ENCODE measurements at regions not wholly inside any gene's neighbourhood (a gene's known extent, or its start where the extent isn't known, plus 50 kb on each side); places are given as distances from the start of the nearest gene placed in this dataset.
"Not testable (repeated sequence)": the region's sequence is repeated elsewhere in the genome, so short reads cannot be mapped to it uniquely, and the experiment has no call there.

- no peaks in the 10 kb centered on the region for H3K27me3 ChIP-seq (ENCODE audit: insufficient read depth, poor library complexity, severe bottlenecking)
- no peak for DNase-seq (ENCODE audit: low read depth in 1 of 2, low spot score in 1 of 2)
- no peak overlapping the region for H3K27ac ChIP-seq (replicated peaks)
- TF ChIP-seq POLR2AphosphoS5 (IDR thresholded peaks at IDR 0.05; ENCODE audit: low read depth): no peak
- H3K4me3 ChIP-seq (replicated peaks; ENCODE audit: insufficient read depth, low read length): no peak overlapping the region
Measured at GRCh38 chr7:85262891-85263290, 76.0 kb upstream of the SEMA3D start.

GRCh38 chr7:85261336-85261735, 74.5 kb upstream of the SEMA3D start:
- H3K27me3 ChIP-seq (ENCODE audit: insufficient read depth, poor library complexity, severe bottlenecking): no peaks in the 10 kb centered on the region
- no peak for DNase-seq (ENCODE audit: low read depth in 1 of 2, low spot score in 1 of 2)
- H3K27ac ChIP-seq (replicated peaks): no peak overlapping the region
- no peak overlapping the region for H3K4me3 ChIP-seq (replicated peaks; ENCODE audit: insufficient read depth, low read length)
- TF ChIP-seq CTCF (IDR thresholded peaks at IDR 0.05; ENCODE audit: insufficient read depth, low read length) (no peak), GABPA (IDR thresholded peaks at IDR 0.05; ENCODE audit: low read depth) (no peak), SPI1 (IDR thresholded peaks at IDR 0.05; ENCODE audit: borderline replicate concordance, low read depth) (no peak), POLR2AphosphoS5 (IDR thresholded peaks at IDR 0.05; ENCODE audit: low read depth) (no peak), REST (IDR thresholded peaks at IDR 0.05; ENCODE audit: insufficient replicate concordance, low read depth) (no peak)

GRCh38 chr7:85249787-85250186, 62.9 kb upstream of the SEMA3D start:
- not testable (repeated sequence) for DNase-seq (ENCODE audit: low read depth in 1 of 2, low spot score in 1 of 2); H3K4me3 ChIP-seq (replicated peaks; ENCODE audit: insufficient read depth, low read length); H3K27me3 ChIP-seq (ENCODE audit: insufficient read depth, poor library complexity, severe bottlenecking); H3K27ac ChIP-seq (replicated peaks)

GRCh38 chr7:85239109-85239508, 52.3 kb upstream of the SEMA3D start:
- H3K27me3 ChIP-seq (ENCODE audit: insufficient read depth, poor library complexity, severe bottlenecking): no peaks in the 10 kb centered on the region
- H3K4me3 ChIP-seq (replicated peaks; ENCODE audit: insufficient read depth, low read length): no peak overlapping the region
- TF ChIP-seq POLR2AphosphoS5 (IDR thresholded peaks at IDR 0.05; ENCODE audit: low read depth) (no peak), REST (IDR thresholded peaks at IDR 0.05; ENCODE audit: insufficient replicate concordance, low read depth) (no peak)
- no peak overlapping the region for H3K27ac ChIP-seq (replicated peaks)
- no peak for DNase-seq (ENCODE audit: low read depth in 1 of 2, low spot score in 1 of 2)

- Histone ChIP-seq H3K4me3 (replicated peaks; ENCODE audit: insufficient read depth, low read length) (no peak overlapping the region), H3K27me3 (ENCODE audit: insufficient read depth, poor library complexity, severe bottlenecking) (no peaks in the 10 kb centered on the region), H3K27ac (replicated peaks) (no peak overlapping the region)
- TF ChIP-seq SPI1 (IDR thresholded peaks at IDR 0.05; ENCODE audit: borderline replicate concordance, low read depth) (no peak), POLR2AphosphoS5 (IDR thresholded peaks at IDR 0.05; ENCODE audit: low read depth) (no peak), CTCF (IDR thresholded peaks at IDR 0.05; ENCODE audit: insufficient read depth, low read length) (no peak), REST (IDR thresholded peaks at IDR 0.05; ENCODE audit: insufficient replicate concordance, low read depth) (no peak), GABPA (IDR thresholded peaks at IDR 0.05; ENCODE audit: low read depth) (no peak)
- no peak for DNase-seq (ENCODE audit: low read depth in 1 of 2, low spot score in 1 of 2)
Measured at GRCh38 chr7:85237721-85238120, 50.9 kb upstream of the SEMA3D start.

All from HL-60 (cell line).